ENCODE measurements at regions not wholly inside any gene's neighbourhood (a gene's known extent, or its start where the extent isn't known, plus 50 kb on each side); places are given as distances from the start of the nearest gene placed in this dataset.

- TF ChIP-seq YY1 (IDR thresholded peaks at IDR 0.05) (no peak), CTCF (IDR thresholded peaks at IDR 0.05; ENCODE audit: low read depth, low read length, missing input control) (no peak), ATF3 (IDR thresholded peaks at IDR 0.05) (no peak), SP1 (IDR thresholded peaks at IDR 0.05) (no peak), GABPA (IDR thresholded peaks at IDR 0.05 in 1 of 2, conservative IDR thresholded peaks at IDR 0.05 in 1 of 2) (no peak), MAX (IDR thresholded peaks at IDR 0.05) (no peak), REST (IDR thresholded peaks at IDR 0.05) (no peak), JUND (IDR thresholded peaks at IDR 0.05) (no peak), FOXA1 (IDR thresholded peaks at IDR 0.05) (no peak), ZBTB33 (IDR thresholded peaks at IDR 0.05) (no peak), EGR1 (IDR thresholded peaks at IDR 0.05; ENCODE audit: low read depth in 2 of 2) (no peak)
Observed at GRCh38 chr20:22006306-22006705, 300.8 kb downstream of the PAX1 start.

Measured in liver (tissue), 3 donors.